CD4-positive, alpha-beta T cell treated with Interleukin-4 for 4 hours (primary cell): ENCODE measurements at regions not wholly inside any gene's neighbourhood (a gene's known extent, or its start where the extent isn't known, plus 50 kb on each side); places are given as distances from the start of the nearest gene placed in this dataset.

Experiments
- DNase-seq: peaks from one replicate; pipeline ENCODE4 v3.0.0-alpha.2; 2020

- DNase-seq, result no peak
Measured at GRCh38 chr22:49197505-49197904, 630.2 kb downstream of the BRD1 start.

DNA sequence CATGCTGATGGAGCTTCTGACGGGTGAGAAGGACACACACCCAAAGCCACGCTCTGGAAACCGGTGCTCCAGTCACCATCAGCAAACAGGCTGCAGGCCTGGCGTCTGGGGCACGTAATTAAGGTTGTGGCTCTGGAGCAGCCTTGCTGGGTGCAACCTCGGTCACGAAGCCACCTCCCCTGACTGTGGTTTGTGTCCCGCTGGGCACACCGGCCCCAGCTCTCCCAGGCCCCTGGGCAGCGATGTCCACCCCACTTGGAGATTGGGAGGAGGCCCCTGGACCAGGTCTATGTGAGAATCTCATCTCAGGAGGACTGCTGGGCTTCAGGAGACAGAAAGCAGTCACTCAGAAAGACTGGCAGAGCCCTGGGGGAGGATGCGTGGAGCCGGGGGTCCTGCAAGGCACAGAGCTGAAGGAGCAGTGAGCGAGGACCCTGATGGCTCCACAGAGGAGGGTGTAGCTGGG is 631.6 kb downstream of the BRD1 start:
- no peak for DNase-seq

- no peak for DNase-seq
Measured at GRCh38 chr22:49195636-49196035, 632.0 kb downstream of the BRD1 start.

- DNase-seq, result no peak
Measured at GRCh38 chr22:49193901-49194465, 633.7 kb downstream of the BRD1 start.

- no peak for DNase-seq
Measured at GRCh38 chr22:49193348-49193747, 634.3 kb downstream of the BRD1 start.

DNA sequence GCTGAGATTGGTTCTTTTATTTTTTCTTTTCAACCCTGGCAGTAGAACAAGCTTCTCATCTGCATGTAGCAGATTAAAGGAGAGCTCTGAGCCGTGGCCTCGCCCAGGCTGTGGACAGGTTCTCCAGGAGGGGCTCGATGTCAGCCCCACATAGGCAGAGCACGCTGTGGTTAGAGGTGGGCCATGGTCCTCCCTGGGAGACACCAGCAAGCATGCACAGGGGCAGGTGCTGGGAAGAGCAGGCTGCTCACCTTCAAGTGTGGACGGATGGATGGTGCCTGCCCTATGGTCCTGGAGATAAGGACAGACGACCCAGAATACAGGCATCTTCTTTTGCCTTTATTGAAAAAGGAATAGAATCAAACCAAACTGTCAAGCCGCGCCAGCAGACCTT is 634.8 kb downstream of the BRD1 start:
- no peak for DNase-seq

DNA sequence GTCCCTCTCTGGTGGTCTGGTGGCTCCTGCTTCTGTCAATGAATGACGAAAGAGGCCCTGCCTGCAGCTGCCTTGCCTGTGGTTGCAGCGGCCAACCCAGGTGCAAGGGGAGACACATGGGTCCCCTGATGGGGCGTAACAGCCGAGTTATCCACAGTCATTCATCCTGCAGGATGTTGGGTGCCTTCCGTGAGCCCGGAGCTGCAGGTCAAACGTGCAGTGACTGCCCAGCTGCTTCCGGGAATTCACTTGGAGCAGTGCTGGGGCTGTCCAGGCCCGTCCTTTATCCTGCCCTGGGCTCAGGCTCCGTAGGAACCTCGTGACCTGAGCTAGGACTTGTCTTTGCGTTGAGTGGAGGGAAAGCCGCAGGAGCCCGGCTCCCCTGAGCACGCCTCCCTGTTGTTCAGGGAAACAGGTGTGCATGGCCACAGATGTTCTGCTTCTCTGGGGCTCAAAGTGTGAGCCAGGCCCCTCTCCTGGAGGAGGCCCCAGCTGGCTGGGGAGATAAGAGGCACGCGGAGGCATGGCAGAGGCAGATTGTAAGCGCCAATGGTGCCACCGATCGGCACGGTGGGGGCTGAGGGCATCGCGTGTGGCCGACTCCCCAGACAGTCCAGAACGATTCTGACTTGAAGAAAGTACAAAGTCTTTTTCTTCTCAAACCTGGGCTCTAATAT is 635.4 kb downstream of the BRD1 start:
- no peak for DNase-seq

DNA sequence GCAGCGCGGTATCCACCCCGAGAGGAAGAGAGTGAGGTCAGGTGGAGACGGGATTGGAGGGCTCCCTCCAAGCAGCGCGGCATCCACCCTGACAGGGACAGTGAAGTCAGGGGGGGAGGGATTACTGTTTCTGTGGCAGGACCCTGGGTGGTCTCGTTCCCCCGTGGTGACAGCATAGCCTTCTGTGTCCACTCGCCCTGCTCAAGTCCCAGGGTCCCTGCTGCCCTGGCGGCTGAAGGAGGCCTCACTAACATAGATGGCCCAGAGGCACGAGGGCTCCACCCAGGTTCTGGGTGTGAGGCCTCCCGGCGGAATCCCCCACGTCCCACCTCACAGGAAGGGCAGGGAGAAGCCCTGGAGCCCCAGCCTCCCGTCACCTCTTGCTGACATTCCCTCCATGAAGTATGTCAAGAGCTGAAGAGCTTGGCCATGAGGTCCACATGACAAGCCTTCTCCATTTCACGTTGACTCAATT is 636.1 kb downstream of the BRD1 start:
- DNase-seq, result no peak

DNA sequence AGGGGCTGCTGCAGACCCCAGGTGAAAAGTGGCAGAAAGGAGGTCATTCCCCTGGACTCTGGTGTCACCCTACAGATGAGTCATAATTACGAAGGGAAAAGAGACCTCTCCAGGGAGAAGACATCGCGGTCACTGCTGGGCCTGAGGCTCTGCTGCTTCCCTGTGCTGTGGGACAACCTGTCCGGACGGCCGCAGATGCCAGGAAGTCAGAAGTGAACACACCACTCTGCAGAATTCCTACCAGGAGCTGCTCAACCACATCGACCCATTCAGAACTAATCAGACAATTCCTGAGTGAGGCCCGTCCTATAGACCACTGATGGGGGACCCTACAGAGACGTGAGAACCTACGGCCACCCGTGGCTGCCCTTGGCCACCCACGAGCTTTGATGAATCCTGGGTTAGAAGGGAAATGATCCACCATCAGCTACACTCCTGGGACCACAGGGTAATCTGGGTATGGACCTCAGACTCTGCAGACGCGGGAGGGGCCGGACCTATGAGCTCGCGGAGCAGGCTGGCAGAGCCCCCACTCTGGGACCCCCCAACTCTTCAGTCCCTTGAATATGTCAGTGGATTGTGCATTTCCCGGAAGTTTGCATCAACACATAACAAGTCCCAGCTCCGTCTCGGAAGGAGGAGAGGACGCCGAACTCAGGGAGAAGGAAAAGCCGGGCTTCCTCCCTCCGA is 636.7 kb downstream of the BRD1 start:
- no peak for DNase-seq

- no peak for DNase-seq
Measured at GRCh38 chr22:49189871-49190270, 637.8 kb downstream of the BRD1 start.

- no peak for DNase-seq
Measured at GRCh38 chr22:49188591-49188990, 639.1 kb downstream of the BRD1 start.

DNA sequence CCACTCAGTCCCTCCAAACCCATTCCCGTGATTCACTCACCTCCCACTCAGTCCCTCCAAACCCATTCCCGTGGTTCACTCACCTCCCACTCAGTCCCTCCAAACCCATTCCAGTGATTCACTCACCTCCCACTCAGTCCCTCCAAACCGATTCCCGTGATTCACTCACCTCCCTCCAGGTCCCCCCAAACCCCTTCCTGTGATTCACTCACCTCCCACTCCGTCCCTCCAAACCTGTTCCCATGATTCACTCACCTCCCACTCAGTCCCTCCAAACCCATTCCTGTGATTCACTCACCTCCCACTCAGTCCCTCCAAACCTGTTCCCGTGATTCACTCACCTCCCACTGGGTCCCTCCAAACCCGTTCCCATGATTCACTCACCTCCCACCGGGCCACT is 639.6 kb downstream of the BRD1 start:
- no peak for DNase-seq

DNA sequence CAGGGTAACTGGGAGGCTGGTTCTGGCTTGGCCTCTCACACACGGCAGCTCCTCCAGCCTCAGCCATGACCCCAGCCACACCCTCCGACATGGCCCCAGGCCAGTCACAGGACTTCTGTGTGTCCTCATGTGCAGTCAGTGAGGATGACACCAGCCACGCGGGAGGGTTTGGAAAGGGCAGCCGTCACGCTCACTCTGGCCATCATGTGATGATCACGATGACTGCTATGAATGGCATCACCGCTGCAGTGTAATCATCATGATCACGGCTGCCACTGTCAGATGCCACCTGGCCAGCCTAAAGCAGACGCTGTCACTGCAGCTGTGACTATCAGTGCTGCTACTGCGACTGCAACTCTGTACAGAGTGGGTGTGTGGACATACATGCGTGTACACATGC is 640.9 kb downstream of the BRD1 start:
- DNase-seq, result no peak

DNA sequence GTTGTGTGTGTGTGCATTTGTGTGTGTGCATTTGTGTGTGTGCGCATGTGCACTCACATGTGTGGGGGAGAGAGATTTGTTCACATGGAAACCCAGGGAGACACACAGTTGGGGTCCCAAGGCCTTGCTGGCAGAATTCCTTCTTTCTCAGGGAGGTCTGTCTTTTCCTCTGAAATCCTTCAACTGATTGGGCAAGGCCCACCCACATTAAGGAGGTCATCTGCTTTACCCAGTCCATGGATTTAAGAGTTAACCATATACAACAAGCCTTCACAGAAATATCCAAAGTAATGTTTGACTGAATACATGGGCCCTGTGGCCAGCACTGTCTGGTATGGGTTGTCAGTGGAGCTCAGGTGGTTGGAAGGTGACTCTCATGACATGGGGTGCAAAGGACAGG is 641.4 kb downstream of the BRD1 start:
- no peak for DNase-seq

GRCh38 chr22:49185312-49185969 is 642.2 kb downstream of the BRD1 start:
- DNase-seq, result no peak

DNA sequence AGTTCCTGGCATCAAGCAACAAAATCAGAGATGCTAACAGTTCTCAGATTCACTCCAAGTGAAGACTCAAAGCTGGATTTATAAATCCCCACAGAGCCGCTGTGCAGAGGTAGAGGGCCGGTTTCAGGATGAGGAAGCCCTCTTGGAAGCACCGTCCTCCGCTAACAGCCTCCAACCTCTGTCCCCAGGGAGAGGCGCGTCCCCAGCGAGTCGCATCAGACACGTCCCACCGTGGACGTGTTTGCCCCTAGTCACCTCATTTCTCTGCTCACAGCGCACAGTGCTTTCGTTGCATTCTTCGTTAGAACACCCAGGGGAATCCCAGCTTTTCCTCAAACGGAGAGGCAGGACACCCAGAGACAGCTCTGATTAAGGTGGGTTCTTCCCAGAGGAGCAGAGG is 642.9 kb downstream of the BRD1 start:
- DNase-seq, result no peak

GRCh38 chr22:49183826-49184216 is 643.9 kb downstream of the BRD1 start:
- no peak for DNase-seq

GRCh38 chr22:49183208-49183825 is 644.4 kb downstream of the BRD1 start:
- no peak for DNase-seq

- no peak for DNase-seq
Measured at GRCh38 chr22:49182416-49182815, 645.3 kb downstream of the BRD1 start.

DNA sequence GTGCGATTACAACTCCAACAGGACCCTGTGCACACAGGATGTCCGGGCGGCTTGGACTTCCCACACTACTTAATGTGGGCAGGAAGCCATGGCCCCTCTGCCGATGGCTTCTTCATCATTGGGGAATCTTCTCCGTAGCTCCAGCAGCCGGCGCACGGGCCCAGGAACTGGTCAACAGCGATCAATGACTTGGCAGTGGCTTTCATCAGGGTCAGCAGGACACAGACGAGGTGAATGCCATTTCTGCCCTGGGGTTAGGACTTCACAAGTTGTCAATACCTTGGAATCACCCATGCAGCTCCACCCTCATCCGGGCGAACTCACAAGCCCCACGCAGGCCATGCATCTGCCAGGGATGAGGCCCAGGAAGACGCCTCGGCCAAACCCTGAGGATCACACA is 645.7 kb downstream of the BRD1 start:
- DNase-seq, result no peak

- DNase-seq, result no peak
Measured at GRCh38 chr22:49181431-49181830, 646.2 kb downstream of the BRD1 start.

- DNase-seq, result no peak
Measured at GRCh38 chr22:49180683-49181024, 647.0 kb downstream of the BRD1 start.

DNA sequence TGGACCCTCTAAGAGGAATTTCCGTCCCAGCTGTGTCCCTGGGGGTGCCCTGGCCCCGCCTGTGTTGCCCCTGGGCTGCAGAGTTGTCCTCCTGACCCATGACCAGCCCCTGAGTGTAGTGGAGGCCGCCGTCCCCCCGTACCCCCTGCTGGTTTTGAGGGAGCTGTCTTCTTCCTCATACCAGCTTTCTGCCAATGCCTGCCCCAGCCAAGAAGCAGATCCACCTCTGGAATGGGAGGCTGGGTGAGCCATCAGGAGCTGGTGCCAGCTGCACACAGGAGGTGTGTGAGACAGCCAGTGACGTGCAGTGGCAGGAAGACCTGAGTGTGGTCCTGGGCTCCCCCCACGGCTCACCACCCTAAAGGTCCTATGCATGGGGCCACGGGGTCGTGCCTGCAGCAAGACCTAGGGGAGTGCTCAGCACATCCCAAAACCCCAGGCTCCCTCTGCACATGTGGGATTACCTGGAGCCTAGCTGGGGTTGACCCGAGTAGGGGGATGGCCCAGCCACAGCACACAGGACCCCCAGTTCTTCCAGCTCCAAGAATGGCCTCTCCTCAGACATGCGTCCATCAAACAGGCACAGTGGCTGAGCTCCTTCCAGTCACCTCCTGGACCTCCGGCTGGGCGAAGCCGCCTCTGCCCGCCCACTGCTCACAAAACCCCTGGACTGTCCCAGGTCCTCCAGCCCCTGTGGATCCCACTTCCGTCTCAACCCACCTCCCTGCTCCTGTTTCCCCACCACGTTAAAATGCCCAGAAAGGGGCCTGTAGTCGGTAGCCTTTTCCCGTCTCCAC is 647.6 kb downstream of the BRD1 start:
- no peak for DNase-seq
